Activated T-cell treated with anti-CD3 and anti-CD28 coated beads, Interleukin-2, amount 50 U/mL, for 48 hours (primary cell): ENCODE measurements at regions not wholly inside any gene's neighbourhood (a gene's known extent, or its start where the extent isn't known, plus 50 kb on each side); places are given as distances from the start of the nearest gene placed in this dataset.

ENCODE experiments used
- DNase-seq, 2 experiments: peaks; one replicate each; pipeline ENCODE4 v3.0.0-alpha.2; 2020

DNA sequence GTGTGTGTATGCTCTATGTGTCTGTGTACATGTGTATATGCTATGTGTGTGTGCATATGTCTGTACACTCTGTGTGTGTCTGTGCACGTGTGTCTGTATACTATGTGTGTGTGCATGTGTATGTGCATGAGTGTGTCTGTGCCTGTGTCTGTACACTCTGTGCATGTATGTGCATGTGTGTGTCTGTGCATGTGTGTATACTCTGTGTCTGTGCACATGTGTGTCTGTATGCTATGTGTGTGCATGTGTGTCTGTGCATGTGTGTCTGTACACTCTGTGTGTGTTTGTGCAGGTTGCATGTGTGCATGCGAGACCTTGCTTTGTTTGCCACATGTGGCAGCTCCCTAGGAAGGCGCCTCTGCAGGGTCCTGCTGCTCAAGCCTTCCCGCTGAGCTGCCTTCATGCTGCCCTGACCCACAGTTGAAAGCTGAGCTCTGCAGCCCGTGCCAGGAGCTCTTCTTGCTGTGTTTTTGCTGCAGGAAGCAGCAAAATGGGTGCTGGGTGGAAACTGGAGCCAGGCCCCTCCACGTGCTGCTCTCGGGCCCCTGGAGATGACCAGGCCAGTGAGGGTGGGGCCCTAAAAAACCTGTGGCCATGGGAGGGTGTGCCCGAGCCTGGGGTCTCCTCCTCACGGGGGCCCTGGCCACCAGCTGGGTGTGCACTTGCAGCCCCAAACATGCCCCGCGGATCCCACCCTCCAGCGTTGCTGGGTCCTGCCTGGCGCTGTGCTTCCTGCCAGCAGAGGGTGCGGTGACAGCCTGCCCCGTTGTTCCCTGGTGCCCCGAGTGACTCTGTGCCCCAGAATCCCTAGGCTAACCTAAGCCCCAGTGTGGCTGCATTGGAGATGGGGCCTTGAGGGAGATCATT is 109.1 kb downstream of the DACT2 start:
- no peak for DNase-seq

- no peak for DNase-seq
Measured at GRCh38 chr6:168209420-168209819, 110.2 kb downstream of the DACT2 start.

DNA sequence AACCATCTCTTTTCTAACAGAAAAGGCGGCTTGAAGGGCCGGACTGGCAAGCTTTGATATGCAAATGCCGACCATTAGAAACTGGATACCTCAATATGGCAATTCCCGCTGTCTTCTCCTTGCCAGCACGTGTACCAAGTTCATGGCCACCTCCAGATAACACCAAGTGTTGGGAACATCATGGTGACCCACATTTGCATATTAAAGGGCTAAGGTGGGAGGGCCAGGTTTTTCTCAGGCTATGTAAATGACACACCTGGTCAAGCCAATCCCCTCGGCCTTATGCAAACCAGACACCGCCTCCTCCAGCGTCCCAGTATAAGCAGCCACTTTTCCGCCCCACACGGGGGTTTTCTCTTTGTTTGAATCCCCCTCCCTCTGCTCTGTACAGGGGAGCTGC is 110.7 kb downstream of the DACT2 start:
- DNase-seq = no peak

DNA sequence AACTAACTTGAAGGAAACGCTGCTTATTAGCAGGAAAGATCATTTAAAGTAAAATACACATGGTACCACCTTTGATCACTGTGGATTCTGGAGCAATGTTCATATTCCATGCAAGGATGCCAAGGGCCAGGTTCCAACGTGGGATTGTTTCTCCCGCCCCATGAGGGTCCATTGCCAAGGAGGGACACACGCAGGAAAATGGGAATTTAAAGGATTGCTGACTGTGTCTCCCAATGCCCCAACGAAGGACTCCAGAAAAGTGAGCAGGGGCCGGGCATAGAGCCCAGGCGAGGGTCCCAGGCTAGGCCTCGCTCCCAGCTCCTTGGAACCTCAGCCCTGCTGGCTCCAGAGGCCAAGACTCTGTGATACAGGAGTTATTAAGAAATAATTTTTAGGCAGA is 111.2 kb downstream of the DACT2 start:
- no peak for DNase-seq

DNA sequence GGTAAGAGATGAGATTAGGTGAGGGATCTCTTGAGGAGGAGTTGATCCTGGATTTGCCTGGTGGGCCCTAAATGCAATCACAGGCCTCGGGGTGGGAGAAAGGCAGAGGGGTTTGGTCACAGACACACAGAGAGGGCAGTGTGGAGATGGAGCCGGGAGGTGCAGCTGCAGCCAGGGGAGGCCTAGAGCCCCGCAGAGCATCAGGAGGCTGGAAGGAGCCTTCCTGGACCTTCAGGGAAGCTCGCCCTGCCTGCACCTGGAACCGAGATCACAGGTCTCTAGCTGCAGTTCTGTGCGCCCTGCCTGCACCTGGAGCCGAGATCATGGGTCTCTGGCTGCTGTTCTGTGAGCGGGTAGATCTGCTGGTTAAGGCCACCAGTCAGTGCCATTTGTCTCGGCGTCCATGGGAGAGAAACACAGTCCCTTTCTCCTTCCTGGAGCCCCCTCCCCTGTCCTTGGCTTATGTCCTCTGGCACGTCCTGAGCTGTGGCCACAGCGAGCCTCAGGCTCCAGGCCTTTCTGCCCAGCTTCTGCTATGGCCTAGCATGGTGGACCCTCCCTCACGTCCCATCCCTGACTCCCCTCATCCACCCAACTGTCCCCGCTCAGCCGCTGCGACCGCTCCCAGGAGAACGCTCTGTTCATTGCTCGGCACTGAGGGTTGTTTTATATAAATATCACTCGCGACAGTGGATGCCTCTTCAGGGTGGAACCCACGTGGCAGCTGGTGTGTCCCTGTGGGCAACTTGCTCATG is 112.0 kb downstream of the DACT2 start:
- DNase-seq = no peak

- no peak for DNase-seq
Measured at GRCh38 chr6:168206661-168207274, 112.8 kb downstream of the DACT2 start.

- no peak for DNase-seq
Measured at GRCh38 chr6:168206186-168206585, 113.4 kb downstream of the DACT2 start.

DNA sequence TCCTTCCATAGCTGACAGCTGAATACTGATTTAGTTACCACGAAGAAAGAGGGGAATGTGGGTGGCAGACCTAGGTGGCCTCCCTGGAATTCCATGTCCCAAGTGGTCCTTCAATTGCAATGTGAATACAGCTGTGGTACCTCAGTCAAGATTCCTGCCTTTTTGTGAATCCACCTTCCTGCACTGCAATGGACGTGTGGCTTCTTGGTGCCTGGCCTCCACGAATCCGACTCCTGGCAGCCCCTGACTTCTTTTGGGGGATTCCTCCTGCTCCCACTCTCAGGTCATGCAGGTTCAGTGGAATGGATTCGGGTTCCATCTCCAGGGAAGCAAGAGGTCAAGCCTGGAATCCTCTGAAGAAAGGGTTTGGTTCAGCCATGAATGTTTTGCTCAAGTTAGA is 117.8 kb downstream of the DACT2 start:
- no peak for DNase-seq

GRCh38 chr6:168201383-168201782 is 118.2 kb downstream of the DACT2 start:
- no peak for DNase-seq

- no peak for DNase-seq
Measured at GRCh38 chr6:168200571-168201134, 118.9 kb downstream of the DACT2 start.

GRCh38 chr6:168198302-168199180 is 119.5 kb upstream of the FRMD1 start:
- DNase-seq = no peak

DNA sequence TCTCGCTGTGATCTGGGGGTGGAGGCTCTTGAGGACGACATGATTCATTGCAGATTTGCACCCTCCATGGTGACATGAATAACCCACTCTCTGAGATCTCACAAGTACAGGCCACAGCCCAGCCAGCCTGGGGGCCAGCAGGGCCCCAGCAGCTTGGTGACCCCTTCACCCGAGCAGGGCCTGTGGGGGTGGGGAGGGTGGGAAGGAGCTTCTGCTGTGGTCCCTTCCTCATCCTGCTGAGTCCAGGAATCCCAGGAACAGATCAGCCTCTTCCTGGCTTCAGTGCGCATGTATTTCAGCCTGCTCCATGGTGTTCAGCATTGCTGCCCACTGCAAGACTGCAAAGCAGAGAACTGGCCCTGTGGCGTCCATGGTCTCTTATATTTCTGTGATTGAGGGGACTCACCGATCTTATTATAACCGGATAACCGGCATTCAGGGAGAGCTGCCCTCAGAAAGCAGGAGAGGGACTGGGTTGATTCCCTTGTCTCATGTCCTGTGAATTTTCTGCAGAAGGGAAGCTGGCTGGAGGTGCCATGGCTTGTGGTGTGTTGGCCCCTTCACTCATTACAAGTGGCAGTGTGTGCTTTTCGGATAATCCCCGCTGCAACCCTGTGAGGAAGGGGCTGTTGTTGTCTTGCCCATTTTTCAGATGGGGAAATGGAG is 118.8 kb upstream of the FRMD1 start:
- no peak for DNase-seq

- no peak for DNase-seq
Measured at GRCh38 chr6:168196881-168197635, 118.0 kb upstream of the FRMD1 start.

GRCh38 chr6:168196385-168196860 is 117.4 kb upstream of the FRMD1 start:
- DNase-seq = no peak

- DNase-seq = no peak
Measured at GRCh38 chr6:168195712-168196111, 116.7 kb upstream of the FRMD1 start.

- no peak for DNase-seq
Measured at GRCh38 chr6:168194732-168195567, 115.9 kb upstream of the FRMD1 start.

DNA sequence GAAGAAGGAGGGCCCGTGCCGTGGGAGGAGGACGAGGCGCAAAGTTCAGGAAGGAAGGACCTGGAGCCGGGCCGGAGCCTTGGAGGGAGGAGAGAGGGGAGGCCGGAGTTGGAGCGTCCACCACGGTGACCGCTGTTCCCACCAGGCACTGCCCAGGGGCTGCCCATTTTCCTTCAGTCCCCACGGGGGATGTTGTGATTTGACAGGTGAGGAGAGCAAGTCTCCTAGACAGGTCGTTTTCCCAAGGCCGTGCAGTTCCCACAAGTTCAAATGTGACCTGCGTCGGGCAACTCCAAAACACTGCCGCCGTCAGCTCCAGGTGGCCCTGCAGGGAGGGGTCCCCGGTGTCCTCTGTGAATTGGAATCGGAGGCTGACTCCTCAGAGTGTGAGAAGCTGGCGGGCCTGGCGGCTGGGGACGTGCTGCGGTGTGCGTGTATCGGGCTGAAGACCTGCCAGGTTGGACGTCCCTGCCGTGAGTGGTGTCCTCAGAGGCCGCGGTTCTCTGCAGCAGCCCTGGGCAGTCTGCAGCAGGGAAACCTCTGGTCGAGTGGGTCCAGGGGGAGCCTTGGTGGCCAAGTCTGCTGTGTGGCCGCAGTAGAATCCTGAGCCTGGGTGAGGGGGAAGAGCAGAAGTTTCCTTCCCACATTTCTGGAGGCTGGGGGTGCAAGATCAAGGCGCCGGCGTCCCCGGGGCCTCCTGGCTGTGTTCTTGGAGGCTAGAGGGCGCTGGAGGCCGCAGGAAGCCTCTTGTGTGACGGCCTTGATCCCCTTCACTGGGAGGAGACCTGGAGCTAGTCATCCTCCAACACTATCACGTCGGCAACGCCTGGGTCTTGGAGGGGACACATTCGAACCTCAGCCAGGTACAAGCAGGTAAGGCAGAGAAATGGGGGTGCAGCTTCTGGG is 115.1 kb upstream of the FRMD1 start:
- DNase-seq = no peak

DNA sequence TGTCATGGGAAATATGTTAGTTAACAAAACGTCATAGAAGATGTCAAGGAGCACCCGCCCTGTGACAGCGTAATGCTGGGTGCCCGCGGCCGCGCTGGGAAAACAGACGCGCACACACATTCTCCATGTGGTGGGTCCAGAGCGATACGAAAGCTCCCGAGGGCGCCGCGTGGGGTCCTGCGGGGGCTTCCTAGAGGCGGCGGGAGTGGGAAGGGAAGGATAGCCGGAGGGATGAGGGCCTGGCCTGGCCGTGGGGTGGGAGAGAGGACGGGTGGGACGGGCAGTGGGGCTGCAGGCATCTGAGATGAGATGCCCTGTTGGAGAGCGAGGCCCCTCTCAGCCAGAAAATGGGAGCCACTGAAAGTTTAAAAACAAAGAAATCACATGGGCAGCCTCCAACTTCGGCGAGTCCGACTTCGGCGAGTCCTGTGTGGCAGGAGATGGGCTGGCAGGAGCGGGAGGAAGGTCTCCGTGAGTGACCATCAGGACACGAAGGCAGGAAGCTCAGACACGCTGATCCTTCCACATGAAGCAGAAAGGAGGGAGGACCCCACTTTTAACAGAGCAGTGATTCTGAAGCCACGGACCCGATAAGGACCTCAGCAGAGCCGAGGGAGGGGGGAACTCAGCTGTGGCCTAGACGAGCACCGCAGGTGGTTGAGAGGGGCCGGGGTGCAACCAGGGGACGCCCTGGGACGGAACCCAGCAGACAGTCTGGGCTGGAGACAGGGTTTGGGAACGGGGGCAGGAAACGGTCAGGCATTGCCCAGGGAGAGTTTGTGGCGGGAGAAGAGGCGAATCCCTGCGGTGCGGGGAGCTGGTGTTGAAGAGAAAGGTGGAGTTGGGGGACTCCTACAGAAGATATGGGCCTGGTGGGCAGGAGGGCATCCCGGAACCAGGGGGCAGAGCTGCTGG is 114.1 kb upstream of the FRMD1 start:
- no peak for DNase-seq
